Nephron progenitor cell (in vitro differentiated cells): ENCODE measurements at regions not wholly inside any gene's neighbourhood (a gene's known extent, or its start where the extent isn't known, plus 50 kb on each side); places are given as distances from the start of the nearest gene placed in this dataset.

Experiments
- DNase-seq: peaks from one replicate; pipeline ENCODE4 v3.0.0; 2021
- H3K27ac Mint-ChIP-seq: 2 replicates; pipeline ENCODE4 v1.8.0; 2021; ENCODE audit warnings: mild to moderate bottlenecking, moderate library complexity, mixed read lengths
- H3K27me3 Mint-ChIP-seq: 2 replicates; pipeline ENCODE4 v1.8.0; 2021; ENCODE audit warnings: mild to moderate bottlenecking, low read depth, mixed read lengths; ENCODE audit not compliant: poor library complexity
- H3K36me3 Mint-ChIP-seq: 2 replicates; pipeline ENCODE4 v1.8.0; 2021; ENCODE audit warnings: low read depth, mixed read lengths
- H3K4me1 Mint-ChIP-seq: 2 replicates; pipeline ENCODE4 v1.8.0; 2021; ENCODE audit warnings: mixed read lengths
- H3K4me3 Mint-ChIP-seq: 2 replicates; pipeline ENCODE4 v1.8.0; 2021; ENCODE audit warnings: mild to moderate bottlenecking, moderate library complexity, mixed read lengths
- H3K9me3 Mint-ChIP-seq: 2 replicates; pipeline ENCODE4 v1.8.0; 2021; ENCODE audit warnings: mild to moderate bottlenecking, moderate library complexity, mixed read lengths
- CTCF ChIP-seq: fragments of 200-600 bp; sonication (generic); IDR thresholded peaks from 2 replicates; pipeline ENCODE4 v1.5.0; 2021; ENCODE audit warnings: antibody characterized with exemption

DNA sequence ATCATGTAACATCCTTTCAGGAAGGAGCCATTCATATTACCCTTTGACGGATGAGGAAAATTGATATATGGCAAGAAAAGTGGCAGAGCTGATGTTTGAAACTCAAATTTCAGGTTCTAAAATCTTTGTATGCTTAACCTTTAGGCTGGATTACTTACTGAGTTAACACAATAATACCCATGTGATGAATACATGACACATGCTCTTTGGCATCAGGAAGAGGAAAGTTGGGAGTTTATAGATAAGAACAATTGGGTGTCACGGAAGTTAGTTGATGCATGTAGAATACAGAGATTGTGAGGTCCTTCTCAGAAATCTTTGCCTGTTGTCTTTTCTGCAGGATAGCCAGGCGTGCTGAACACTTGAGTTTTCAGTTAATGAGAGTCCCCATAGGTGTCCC lies 572.1 kb upstream of the POM121L12 start:
- H3K27me3 Mint-ChIP-seq = no peaks in the 10 kb centered on the region
- no peaks in the 10 kb centered on the region for H3K9me3 Mint-ChIP-seq
- no peak overlapping the region for H3K4me3 Mint-ChIP-seq
- DNase-seq = no peak
- no peaks in the 10 kb centered on the region for H3K4me1 Mint-ChIP-seq
- no peaks in the 10 kb centered on the region for H3K36me3 Mint-ChIP-seq
- H3K27ac Mint-ChIP-seq = no peak overlapping the region
- TF ChIP-seq CTCF = no peak

- Mint-ChIP-seq H3K4me1 (no peaks in the 10 kb centered on the region), H3K27ac (no peak overlapping the region), H3K36me3 (no peaks in the 10 kb centered on the region), H3K9me3 (no peaks in the 10 kb centered on the region), H3K27me3 (no peaks in the 10 kb centered on the region), H3K4me3 (no peak overlapping the region)
- no peak for DNase-seq
- TF ChIP-seq CTCF = no peak
These were observed 573.0 kb upstream of the POM121L12 start for GRCh38 chr7:52462474-52462873.

DNA sequence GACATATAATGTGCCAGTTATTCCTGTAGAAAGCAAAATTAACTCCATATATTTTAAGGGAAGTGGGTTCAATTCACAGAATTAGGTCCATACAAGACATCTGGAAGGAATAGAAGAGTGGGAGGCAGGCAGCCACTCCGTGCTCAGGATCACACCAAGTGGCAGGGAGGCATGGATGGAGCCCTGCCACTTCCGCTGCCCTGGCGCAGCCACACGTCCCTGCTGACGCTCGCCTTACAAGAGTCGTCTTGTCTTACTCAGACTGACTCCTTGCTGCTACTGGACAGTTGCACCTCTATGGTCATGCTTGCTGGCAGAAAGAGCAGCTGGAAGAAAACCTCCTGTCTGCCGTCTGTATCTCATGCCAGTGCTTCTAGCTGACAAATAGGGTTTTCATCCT lies 579.9 kb upstream of the POM121L12 start:
- TF ChIP-seq CTCF = no peak
- H3K27me3 Mint-ChIP-seq = no peaks in the 10 kb centered on the region
- peaks cover 3% of the 10 kb centered on the region for H3K9me3 Mint-ChIP-seq
- DNase-seq = no peak
- no peaks in the 10 kb centered on the region for H3K36me3 Mint-ChIP-seq
- H3K4me1 Mint-ChIP-seq = no peaks in the 10 kb centered on the region
- no peak overlapping the region for H3K27ac Mint-ChIP-seq
- H3K4me3 Mint-ChIP-seq = no peak overlapping the region

DNA sequence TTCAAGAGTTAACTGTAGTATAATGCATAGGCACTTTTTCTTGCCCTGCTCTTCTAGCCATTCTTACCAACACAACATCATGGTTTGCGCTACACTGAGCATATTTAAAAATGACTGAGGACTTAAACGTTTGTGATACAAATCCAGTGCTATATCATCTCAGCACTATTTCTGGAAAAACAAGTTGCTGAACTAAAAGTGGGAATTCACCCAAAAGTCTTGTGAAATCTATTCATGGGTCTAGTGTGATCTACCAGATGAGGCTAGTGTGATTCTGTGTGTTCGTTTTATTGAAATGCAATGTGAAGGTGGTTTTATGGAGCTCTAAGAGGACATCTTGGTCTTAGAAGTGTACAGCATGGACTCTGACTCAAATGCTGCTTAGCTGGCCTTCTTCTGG lies 584.6 kb upstream of the POM121L12 start:
- Mint-ChIP-seq H3K27ac (no peak overlapping the region), H3K27me3 (no peaks in the 10 kb centered on the region), H3K9me3 (peaks cover 6% of the 10 kb centered on the region), H3K4me1 (no peaks in the 10 kb centered on the region), H3K36me3 (no peaks in the 10 kb centered on the region), H3K4me3 (no peak overlapping the region)
- TF ChIP-seq CTCF = no peak
- DNase-seq = no peak

DNA sequence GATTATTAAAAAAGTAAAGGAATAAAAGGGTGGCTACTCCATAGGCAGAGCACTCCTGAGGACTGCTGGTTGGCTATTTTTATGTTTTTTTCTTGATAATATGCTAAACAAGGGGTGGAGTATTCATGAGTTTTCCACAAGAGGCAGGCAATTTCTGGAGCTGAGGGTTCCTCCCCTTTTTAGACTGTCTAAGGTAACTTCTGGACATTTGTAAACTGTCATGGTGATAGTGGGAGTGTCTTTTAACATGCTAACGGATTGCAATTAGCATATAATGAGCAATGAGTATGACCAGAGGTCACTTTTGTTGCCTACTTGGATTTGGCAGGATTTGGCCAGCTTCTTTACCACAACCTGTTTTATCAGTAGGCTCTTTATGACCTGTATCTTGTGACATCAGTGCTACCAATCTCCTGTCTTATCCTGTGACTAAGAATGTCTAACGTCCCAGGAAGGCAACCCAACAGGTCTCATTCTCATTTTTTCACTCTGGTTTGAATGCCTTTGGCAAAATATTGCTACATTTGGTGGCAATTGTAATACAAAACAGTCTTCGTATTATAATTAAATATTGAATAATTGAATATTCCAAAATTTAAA lies 587.8 kb upstream of the POM121L12 start:
- Mint-ChIP-seq H3K27ac (no peak overlapping the region), H3K4me3 (no peak overlapping the region), H3K27me3 (no peaks in the 10 kb centered on the region), H3K9me3 (peaks cover 16% of the 10 kb centered on the region), H3K36me3 (no peaks in the 10 kb centered on the region), H3K4me1 (no peaks in the 10 kb centered on the region)
- DNase-seq = no peak
- TF ChIP-seq CTCF = no peak

DNA sequence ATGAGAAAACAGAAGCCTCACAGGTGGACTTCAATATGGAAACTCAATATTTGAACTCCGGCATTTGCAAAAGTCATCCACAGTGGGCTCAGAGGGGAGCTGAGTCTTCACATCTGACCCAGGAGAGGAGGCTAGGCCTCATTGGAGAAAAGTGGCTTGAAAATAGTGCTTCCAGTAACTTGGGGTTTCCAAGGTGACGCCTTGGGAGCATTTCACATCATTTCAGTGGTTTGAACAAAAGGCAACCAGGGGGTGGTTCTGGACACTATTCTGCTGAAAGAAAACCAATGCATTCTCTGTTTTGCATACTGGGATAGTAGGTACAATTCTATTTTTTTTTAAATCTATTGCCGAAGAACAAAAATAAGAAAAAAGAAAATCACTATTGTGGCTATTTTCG lies 599.2 kb upstream of the POM121L12 start:
- no peak for DNase-seq
- no peak overlapping the region for H3K27ac Mint-ChIP-seq
- H3K9me3 Mint-ChIP-seq = peaks cover 4% of the 10 kb centered on the region
- H3K4me3 Mint-ChIP-seq = no peak overlapping the region
- no peaks in the 10 kb centered on the region for H3K4me1 Mint-ChIP-seq
- H3K36me3 Mint-ChIP-seq = no peaks in the 10 kb centered on the region
- TF ChIP-seq CTCF = no peak
- H3K27me3 Mint-ChIP-seq = no peaks in the 10 kb centered on the region
